Gastrocnemius medialis (tissue), 4 donors: ENCODE measurements at regions not wholly inside any gene's neighbourhood (a gene's known extent, or its start where the extent isn't known, plus 50 kb on each side); places are given as distances from the start of the nearest gene placed in this dataset.

ENCODE experiments used
- ATAC-seq, 2 donors: fragments of 150-250 bp; one replicate each; pipeline ENCODE4 v1.9.1; 2016
- DNase-seq, 2 donors: peaks; one replicate each; pipeline ENCODE4 v3.0.0-alpha.2; 2019
- H3K27ac ChIP-seq, 4 donors: fragments of 200-600 bp; sonication (generic); 1 replicate in 1 of 4; 2 replicates in 3 of 4; pipeline ENCODE4 v1.5.1; 2016 to 2018; ENCODE audit warnings: mild to moderate bottlenecking in 2 of 4, moderate library complexity in 1 of 4
- H3K27me3 ChIP-seq, 3 donors: fragments of 200-600 bp; sonication (generic) in 2 of 3; 1 replicate in 1 of 3; 2 replicates in 2 of 3; pipeline versions ENCODE4 v1.5.1 to v1.6.0; 2016 to 2019; ENCODE audit warnings: mild to moderate bottlenecking in 1 of 3, moderate library complexity in 1 of 3
- H3K36me3 ChIP-seq, 2 donors: fragments of 200-600 bp; sonication (generic) in 1 of 2; one replicate each; pipeline ENCODE4 v1.5.1; 2017 to 2018
- H3K4me1 ChIP-seq, 2 donors: fragments of 200-600 bp; sonication (generic) in 1 of 2; one replicate each; pipeline ENCODE4 v1.5.1; 2016 to 2017; ENCODE audit warnings: mild to moderate bottlenecking in 2 of 2
- H3K4me3 ChIP-seq, 4 donors: fragments of 200-600 bp; sonication (generic) in 3 of 4; 1 replicate in 1 of 4; 2 replicates in 3 of 4; pipeline ENCODE4 v1.5.1; 2016 to 2019; ENCODE audit warnings: mild to moderate bottlenecking in 2 of 4
- H3K9me3 ChIP-seq, 3 donors: fragments of 200-600 bp; sonication (generic) in 2 of 3; 1 replicate in 1 of 3; 2 replicates in 2 of 3; pipeline ENCODE4 v1.5.1; 2016 to 2019
- POLR2A ChIP-seq, 2 donors: fragments of 450-650 bp; IDR thresholded peaks; one replicate each; pipeline ENCODE4 v1.6.1; 2017; ENCODE audit warnings: antibody characterized with exemption in 2 of 2, mild to moderate bottlenecking in 2 of 2, moderate library complexity in 2 of 2
- in situ Hi-C, 4 donors: fragments of 200-750 bp; cut with MboI; loops; one replicate each; pipeline versions ENCODE4 v1.15.0 to v1.8.0; 2017; ENCODE audit warnings: low sequenced_read_pairs in 4 of 4
- intact Hi-C: fragments of 100-400 bp; cut with DNase I; formaldehyde crosslinking; loops from one replicate; pipeline ENCODE4 v1.15.1; 2023; ENCODE audit warnings: low total_unique reads
- TF ChIP-seq, protein P1 (sequence below), 5 experiments: fragments of 450-650 bp in 3 of 5; fragments of 200-600 bp in 2 of 5; sonication (generic) in 2 of 5; IDR thresholded peaks in 4 of 5; conservative IDR thresholded peaks in 1 of 5; 1 replicate in 4 of 5; 2 replicates in 1 of 5; pipeline ENCODE4 v1.5.1; 2016 to 2019; ENCODE audit warnings: antibody characterized with exemption in 5 of 5, mild to moderate bottlenecking in 3 of 5, moderate library complexity in 3 of 5

DNA sequence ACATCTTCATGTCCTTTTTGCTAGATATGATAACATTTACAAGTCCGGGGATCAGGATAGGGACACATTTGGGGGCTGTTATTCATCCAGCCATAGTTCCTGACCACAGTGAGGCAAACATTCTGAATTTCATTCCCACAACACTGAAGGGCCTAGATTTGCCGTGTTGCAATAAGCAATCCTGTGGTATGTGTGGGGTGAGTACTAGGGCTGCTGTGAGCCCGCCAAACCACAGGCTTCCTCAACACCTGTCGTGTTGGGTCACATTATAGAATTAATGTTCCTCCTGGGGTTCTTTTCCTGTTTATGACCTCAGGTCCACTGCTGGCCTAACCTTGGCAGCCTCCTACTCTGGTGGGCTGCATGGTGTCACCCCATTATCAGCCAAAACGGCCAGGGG, 119.2 kb downstream of the TBC1D30 start:
- Histone ChIP-seq H3K36me3 (no peaks in the 10 kb centered on the region), H3K9me3 (no peaks in the 10 kb centered on the region), H3K4me3 (no peak overlapping the region), H3K27ac (no peak overlapping the region), H3K27me3 (no peaks in the 10 kb centered on the region), H3K4me1 (no peaks in the 10 kb centered on the region)
- no peak for TF ChIP-seq POLR2A (IDR thresholded peaks at IDR 0.05)
- in situ Hi-C loops, result no loop called here
- ATAC-seq (peak in 1 of 2 donors; percentile 27), DNase-seq (peak in 1 of 2 donors; percentile 13)
- intact Hi-C loops, result no loop called here

DNA sequence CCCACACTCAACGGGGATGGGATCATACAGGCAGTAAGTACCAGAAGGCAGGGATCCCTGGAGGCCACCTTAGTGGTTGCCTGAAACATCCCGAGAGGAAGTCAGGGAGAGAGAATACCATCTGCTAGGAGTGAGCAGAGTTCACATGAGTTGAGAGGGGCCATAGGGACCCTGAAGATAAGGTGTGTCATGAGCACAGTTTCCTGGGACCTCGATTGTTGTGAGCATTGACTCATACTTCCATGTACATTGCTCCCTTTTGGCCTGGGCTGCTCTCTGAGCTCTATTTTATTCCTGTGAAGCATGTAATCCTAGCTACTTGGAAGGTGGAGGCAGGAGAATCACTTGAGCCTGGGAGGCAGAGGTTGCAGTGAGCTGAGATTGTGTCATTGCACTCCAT, 120.5 kb downstream of the TBC1D30 start:
- no peak for ATAC-seq
- intact Hi-C loops, result no loop called here
- TF ChIP-seq POLR2A (IDR thresholded peaks at IDR 0.05), result no peak
- TF ChIP-seq, protein P1, sequence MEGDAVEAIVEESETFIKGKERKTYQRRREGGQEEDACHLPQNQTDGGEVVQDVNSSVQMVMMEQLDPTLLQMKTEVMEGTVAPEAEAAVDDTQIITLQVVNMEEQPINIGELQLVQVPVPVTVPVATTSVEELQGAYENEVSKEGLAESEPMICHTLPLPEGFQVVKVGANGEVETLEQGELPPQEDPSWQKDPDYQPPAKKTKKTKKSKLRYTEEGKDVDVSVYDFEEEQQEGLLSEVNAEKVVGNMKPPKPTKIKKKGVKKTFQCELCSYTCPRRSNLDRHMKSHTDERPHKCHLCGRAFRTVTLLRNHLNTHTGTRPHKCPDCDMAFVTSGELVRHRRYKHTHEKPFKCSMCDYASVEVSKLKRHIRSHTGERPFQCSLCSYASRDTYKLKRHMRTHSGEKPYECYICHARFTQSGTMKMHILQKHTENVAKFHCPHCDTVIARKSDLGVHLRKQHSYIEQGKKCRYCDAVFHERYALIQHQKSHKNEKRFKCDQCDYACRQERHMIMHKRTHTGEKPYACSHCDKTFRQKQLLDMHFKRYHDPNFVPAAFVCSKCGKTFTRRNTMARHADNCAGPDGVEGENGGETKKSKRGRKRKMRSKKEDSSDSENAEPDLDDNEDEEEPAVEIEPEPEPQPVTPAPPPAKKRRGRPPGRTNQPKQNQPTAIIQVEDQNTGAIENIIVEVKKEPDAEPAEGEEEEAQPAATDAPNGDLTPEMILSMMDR (IDR thresholded peaks at IDR 0.05 in 4 of 5, conservative IDR thresholded peaks at IDR 0.05 in 1 of 5), result no peak
- no peak overlapping the region for H3K4me3 ChIP-seq
- no peaks in the 10 kb centered on the region for H3K4me1 ChIP-seq
- no peak for DNase-seq
- no peak overlapping the region for H3K27ac ChIP-seq
- no peaks in the 10 kb centered on the region for H3K9me3 ChIP-seq
- in situ Hi-C loops, result no loop called here
- H3K27me3 ChIP-seq, result no peaks in the 10 kb centered on the region
- H3K36me3 ChIP-seq, result no peaks in the 10 kb centered on the region

DNA sequence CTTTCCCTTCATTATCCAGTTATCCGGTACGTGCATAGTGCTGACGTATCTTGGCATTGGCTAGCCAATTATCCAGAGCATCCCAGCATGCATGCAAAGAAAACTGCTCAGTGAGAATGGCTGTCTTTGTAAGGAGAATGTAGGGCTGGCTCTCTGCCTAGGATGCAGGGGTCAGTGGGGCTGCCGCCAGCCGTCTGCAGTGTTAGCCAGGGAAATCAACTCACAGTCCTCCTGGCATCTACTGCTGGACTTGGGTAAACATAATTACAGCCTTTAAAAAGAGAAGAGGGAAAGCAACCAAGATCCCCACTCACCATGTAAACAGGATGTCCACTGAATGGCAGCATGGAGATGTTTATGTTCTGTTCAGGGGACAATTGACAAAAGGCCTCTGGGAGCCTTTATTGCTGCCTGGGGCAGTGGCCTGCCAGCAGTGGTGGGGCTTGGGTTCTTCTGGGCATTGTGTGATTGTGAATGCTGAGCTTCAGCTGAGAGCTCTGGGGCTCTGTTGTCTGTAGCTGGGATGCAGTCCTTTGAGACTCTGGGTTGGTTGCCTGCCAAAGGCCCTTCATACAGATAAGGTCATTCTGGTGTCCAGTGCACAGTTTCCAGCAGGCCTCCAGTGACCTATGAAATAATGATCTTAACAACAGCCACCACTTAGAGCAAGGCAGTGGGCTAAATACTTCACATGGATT, 121.8 kb downstream of the TBC1D30 start:
- intact Hi-C loops (no loop called here), in situ Hi-C loops (no loop called here)
- H3K4me3 ChIP-seq, result no peak overlapping the region
- H3K9me3 ChIP-seq, result no peaks in the 10 kb centered on the region
- H3K27ac ChIP-seq, result no peak overlapping the region
- DNase-seq (no peak), ATAC-seq (peak; percentile 36 to 39)
- H3K36me3 ChIP-seq, result no peaks in the 10 kb centered on the region
- H3K4me1 ChIP-seq, result no peaks in the 10 kb centered on the region
- TF ChIP-seq POLR2A (IDR thresholded peaks at IDR 0.05), result no peak
- TF ChIP-seq, protein P1 (IDR thresholded peaks at IDR 0.05 in 4 of 5, conservative IDR thresholded peaks at IDR 0.05 in 1 of 5), result no peak
- H3K27me3 ChIP-seq, result no peaks in the 10 kb centered on the region

DNA sequence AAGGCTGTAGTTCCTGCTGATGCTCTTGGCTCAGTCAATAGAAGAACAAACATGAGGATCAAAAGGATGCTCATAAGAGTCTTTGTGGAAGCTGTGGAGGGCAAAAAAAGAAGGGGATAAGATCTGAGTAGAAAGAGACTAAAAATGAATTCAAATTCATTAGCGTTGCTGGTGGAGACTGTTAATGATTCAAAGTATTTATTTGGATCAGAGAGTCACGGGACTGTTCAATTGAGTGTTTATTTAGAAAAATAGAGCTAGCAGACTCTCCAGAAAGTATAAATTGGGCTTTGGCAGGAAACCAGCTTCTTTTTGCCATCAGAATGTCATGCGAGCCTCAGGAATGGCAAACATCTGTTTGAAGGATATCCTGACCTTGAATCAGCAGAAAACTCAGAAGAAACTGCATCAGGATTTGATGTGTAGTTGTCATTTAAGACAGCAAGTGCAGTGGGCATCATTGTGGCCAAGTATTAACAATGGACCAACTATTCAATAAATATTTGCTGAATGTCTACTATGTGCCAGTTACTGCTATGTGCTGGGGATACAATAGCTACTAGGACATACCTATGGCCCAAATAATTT, 126.4 kb downstream of the TBC1D30 start:
- Histone ChIP-seq H3K27ac (no peak overlapping the region), H3K4me1 (no peaks in the 10 kb centered on the region), H3K9me3 (no peaks in the 10 kb centered on the region), H3K36me3 (no peaks in the 10 kb centered on the region), H3K4me3 (no peak overlapping the region), H3K27me3 (no peaks in the 10 kb centered on the region)
- no peak for ATAC-seq
- in situ Hi-C loops (no loop called here), intact Hi-C loops (no loop called here)
- DNase-seq, result no peak
- TF ChIP-seq, protein P1 (IDR thresholded peaks at IDR 0.05 in 4 of 5, conservative IDR thresholded peaks at IDR 0.05 in 1 of 5), result no peak
- no peak for TF ChIP-seq POLR2A (IDR thresholded peaks at IDR 0.05)

DNA sequence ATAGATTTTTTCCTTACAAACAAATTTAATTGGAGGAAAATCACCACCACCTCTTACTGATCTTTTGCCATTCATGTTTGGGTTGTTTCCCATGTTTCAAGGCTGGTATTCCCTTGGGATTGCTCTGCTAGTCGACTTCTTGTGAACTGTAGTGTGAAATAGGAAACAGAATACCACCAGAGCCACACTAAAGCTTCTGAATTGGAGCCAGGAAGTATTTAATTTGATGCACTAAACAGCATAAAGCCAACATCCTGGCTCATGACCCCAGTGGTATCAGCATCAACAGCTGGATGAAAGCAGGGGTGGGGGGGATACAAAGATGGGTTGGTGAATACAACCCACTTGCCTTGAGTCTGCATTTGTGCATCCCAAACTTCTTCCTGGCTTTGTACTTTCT, 127.5 kb downstream of the TBC1D30 start:
- ATAC-seq (no peak), DNase-seq (no peak)
- TF ChIP-seq, protein P1 (IDR thresholded peaks at IDR 0.05 in 4 of 5, conservative IDR thresholded peaks at IDR 0.05 in 1 of 5), result no peak
- no peak for TF ChIP-seq POLR2A (IDR thresholded peaks at IDR 0.05)
- Histone ChIP-seq H3K36me3 (no peaks in the 10 kb centered on the region), H3K4me3 (no peak overlapping the region), H3K27me3 (no peaks in the 10 kb centered on the region), H3K9me3 (no peaks in the 10 kb centered on the region), H3K4me1 (no peaks in the 10 kb centered on the region), H3K27ac (no peak overlapping the region)
- intact Hi-C loops (no loop called here), in situ Hi-C loops (no loop called here)
